Posterior cingulate gyrus (tissue), 11 donors: ENCODE measurements at regions not wholly inside any gene's neighbourhood (a gene's known extent, or its start where the extent isn't known, plus 50 kb on each side); places are given as distances from the start of the nearest gene placed in this dataset.
A peak's percentile ranks its signal among the peaks of the same experiment; 100 is the strongest.

Source experiments
- DNase-seq, 10 donors: peaks; one replicate each; pipeline versions ENCODE4 v3.0.0 to v3.0.0-alpha.2; 2020 to 2021; ENCODE audit warnings: mixed read lengths in 3 of 10
- intact Hi-C: fragments of 100-400 bp; cut with DNase I; formaldehyde crosslinking; loops from one replicate; pipeline ENCODE4 v1.15.1; 2023

GRCh38 chr9:81141961-81142360, 547.4 kb downstream of the TLE1 start:
- intact Hi-C loops = no loop called here
- no peak for DNase-seq

GRCh38 chr9:81137976-81138568, 551.3 kb downstream of the TLE1 start:
- DNase-seq = no peak
- intact Hi-C loops = no loop called here

GRCh38 chr9:81132796-81133195, 556.6 kb downstream of the TLE1 start:
- intact Hi-C loops = no loop called here

DNA sequence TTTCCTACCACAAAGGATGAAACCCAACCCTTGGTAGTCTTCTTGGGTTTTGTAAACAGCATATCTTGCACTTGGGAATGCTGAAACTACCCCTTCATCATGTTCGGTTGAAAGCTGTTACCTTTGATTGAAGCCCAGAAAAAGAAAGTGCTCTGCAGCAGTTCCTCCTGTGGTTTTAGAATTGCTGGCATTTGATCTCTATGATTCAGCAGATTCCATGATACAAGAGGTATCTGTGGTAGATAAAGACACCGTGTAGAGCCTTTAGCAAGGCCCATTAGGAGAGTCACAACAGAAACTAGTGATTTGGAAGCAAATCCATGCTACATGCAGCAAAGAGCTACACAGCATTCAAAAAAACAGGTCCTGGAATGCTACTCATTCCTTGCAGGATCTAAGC, 557.0 kb downstream of the TLE1 start:
- intact Hi-C loops = no loop called here
- no peak for DNase-seq

More at GRCh38 chr9:81132796-81133195, 556.6 kb downstream of the TLE1 start:
- no peak for DNase-seq

DNA sequence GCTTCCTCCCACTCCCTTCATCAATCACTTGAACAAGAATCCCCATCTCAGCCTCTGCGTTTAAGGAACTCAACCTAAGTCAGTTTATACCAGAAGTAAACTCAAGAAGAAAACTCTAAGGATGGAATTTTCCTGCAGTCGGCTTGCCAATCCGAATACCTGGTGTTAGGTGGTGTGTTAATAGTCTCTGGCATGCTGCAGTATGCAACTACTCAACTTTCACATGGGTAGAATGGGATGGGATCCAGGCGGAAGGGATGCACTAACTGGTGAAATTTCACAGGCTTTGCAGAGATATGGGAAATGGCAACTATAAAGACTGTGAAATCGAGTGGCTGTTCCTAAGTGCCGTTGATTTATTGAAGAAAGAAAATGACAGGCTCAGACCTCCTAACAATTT, 560.6 kb downstream of the TLE1 start:
- intact Hi-C loops = no loop called here
- DNase-seq = no peak

DNA sequence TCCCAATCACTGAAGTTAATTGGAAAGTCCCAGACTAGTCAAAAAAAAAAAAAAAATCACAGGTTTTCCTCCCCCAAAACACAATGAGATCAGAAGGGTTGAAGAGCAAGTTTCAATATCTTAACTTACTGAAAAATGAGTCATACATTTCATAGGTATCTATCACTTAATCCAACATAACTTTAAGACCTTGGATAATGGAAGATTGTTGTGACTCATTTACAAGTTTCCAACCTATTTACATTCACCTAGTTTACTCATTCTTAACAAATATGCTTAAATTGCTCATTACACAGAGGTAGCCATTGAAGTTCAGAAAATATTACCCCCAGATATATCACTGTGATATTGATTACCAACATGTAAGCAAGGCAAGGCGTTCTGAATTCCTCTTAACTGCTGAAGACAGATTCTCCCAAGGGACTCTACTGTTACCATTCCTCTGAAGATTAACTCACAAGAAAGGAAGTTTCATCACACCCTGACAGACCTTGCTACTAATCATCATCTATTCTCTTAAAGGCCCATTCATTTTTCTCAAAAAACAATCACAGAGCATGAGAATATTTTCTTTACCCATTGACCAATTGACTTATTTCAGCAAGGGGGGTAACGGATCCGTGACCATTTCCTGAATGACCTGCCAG, 563.8 kb downstream of the TLE1 start:
- intact Hi-C loops = no loop called here
- no peak for DNase-seq

GRCh38 chr9:81123526-81123925, 565.8 kb downstream of the TLE1 start:
- intact Hi-C loops = no loop called here
- DNase-seq = no peak

DNA sequence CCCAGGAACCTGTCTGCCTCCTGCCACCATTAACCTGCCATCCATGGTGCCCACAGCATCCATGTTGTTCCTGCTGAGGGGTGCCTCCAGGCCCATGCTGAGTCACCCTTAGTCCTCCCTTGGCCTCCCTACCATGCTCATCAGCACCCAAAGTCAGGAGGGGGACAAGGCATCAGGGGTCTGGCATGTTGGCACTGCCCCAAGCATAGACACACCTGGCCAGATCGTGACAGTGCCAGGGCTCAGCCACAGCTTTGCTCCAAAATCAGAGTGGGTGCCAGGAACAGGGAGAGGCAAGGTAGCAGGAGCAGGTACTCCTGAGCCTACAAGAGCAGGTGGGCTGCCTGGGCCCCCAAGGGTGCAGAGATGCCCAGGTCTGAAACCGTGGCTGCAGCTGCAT, 566.6 kb downstream of the TLE1 start:
- no peak for DNase-seq
- intact Hi-C loops = no loop called here

- intact Hi-C loops = no loop called here
- DNase-seq = no peak
Observed at GRCh38 chr9:81119591-81119990, 569.8 kb downstream of the TLE1 start.

GRCh38 chr9:81118416-81118815, 570.9 kb downstream of the TLE1 start:
- intact Hi-C loops = no loop called here
- no peak for DNase-seq

- DNase-seq = peak in 1 of 10 donors; percentile 62
- intact Hi-C loops = no loop called here
Observed at GRCh38 chr9:81116340-81117137, 572.8 kb downstream of the TLE1 start.

GRCh38 chr9:81113453-81114124, 575.8 kb downstream of the TLE1 start:
- intact Hi-C loops = no loop called here
- no peak for DNase-seq

- intact Hi-C loops = no loop called here
- no peak for DNase-seq
Observed at GRCh38 chr9:81112627-81113452, 576.5 kb downstream of the TLE1 start.

- no peak for DNase-seq
- intact Hi-C loops = no loop called here
Observed at GRCh38 chr9:81108821-81109220, 580.5 kb downstream of the TLE1 start.

GRCh38 chr9:81108391-81108790, 581.0 kb downstream of the TLE1 start:
- intact Hi-C loops = no loop called here
- DNase-seq = no peak

GRCh38 chr9:81103597-81104471, 585.5 kb downstream of the TLE1 start:
- intact Hi-C loops = no loop called here
- no peak for DNase-seq

DNA sequence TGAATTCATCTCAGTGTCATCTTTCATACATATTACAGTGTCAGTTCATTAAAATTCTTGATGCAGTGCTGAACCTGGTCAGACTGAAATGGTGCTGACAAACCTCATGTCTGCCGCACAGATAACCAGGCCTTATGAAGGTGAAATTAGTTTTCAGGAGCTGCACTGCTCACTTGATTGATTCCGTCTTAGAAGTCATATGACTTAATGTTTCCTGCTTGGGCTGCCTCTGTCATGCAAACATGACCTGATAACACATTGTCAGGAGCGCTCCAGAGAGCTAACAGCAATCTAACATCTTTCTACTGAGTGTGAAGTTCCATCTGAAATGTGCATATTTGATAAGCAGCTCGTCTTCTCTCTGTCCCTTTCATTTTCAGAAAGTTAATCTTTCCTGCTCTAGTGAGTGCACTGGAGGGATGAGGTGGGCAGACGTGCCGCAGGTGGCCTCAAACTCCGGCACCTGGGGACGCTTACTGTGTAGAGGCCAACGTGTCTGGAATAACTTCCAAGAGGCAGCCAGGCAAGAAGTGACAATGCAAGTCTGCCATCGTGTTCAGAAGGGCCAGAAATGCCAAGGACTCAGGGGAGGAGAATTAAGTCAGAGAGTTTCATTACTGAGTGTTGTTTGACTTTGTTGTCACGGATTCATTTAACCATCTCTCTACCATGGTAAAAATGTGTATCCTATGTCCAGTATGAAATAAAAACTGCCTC, 592.1 kb downstream of the TLE1 start:
- intact Hi-C loops = no loop called here
- no peak for DNase-seq

DNA sequence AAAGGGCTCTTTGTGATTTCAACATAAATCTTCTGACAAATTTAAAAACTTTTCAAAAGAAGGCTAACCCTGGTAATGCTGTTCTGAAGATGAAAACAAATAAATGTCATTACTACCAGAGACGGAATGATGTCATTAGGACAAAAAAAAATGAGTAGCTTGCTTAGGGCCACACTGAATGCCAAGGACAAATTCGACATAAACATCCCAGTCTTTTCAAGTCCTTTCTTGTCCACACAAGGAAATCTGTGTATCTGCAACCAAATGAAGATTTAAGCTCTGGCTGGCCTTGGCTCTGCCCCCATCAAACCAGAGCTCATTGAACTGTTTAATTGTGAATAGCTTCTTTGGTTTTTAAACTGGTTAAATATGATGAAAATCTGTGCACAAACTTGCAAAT, 592.7 kb downstream of the TLE1 start:
- DNase-seq = no peak
- intact Hi-C loops = no loop called here

DNA sequence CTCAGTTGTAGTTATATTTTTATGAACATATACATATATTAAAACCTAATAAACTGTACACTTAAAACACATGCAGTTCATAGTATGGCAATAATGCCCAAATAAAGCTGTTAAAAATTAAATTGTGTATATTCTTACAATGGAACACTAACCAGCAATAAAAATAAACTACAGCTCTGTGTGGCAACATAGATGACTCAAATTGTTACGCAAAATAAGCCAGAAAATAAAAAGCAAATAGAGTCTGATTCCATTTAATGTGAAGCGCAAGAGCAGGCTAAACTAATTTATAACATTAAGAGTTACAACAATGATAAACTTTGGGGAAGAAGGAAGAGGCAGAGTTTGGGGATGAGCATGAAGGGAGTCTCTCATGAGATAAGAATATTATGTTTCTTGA, 597.3 kb downstream of the TLE1 start:
- no peak for DNase-seq
- intact Hi-C loops = no loop called here
